HG02970 (cell line): ENCODE measurements at regions not wholly inside any gene's neighbourhood (a gene's known extent, or its start where the extent isn't known, plus 50 kb on each side); places are given as distances from the start of the nearest gene placed in this dataset.
"Not testable (repeated sequence)": the region's sequence is repeated elsewhere in the genome, so short reads cannot be mapped to it uniquely, and the experiment has no call there.

Experiments
- ATAC-seq: cut with Tn5 transposase; IDR thresholded peaks from one replicate; pipeline ENCODE4 v1.9.1; 2021; ENCODE audit warnings: mild to moderate bottlenecking, moderate library complexity, moderate number of reproducible peaks; ENCODE audit not compliant: unreplicated experiment, low FRiP score

- ATAC-seq = not testable (repeated sequence)
Measured at GRCh38 chr5:63732880-63733279, 229.4 kb downstream of the HTR1A start.

DNA sequence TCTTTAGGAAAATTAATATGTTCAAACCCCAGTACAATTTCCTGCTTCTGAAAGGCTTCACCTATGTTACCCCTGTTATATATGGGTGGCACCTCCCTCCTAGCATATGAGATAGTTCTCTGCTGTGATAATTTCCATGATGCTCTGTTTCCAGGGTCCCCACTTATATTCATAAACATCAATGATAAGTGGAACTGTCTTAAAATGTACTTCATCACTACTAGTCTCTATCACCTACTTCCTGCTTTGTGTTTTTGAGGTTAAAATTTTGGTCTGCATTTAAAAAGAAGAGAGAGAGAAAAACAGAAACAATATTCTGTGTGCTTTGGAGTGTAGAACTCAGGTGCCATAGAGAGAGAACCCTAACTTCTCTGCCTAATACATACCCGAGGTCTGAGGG is 234.7 kb downstream of the HTR1A start:
- ATAC-seq = no peak

DNA sequence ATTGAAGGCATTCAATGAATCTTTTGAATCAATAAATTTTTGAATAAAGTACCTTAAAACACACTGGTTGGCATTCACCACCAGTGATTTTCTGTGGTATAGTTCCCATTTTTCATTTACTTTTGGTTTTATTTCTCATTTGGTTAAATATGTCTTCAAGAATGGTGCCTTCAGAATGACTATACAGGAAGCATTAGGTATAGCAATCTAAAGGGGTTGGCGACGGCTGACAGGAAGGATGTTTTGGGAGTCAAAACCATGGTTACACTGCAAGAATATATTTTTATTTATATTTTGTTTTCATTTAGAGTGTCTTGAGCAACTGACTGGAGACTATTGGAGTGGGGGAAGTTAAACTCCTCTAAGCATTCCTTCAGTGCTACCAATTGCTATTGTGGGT is 235.7 kb downstream of the HTR1A start:
- ATAC-seq = no peak

GRCh38 chr5:63719147-63719546 is 243.1 kb downstream of the HTR1A start:
- no peak for ATAC-seq

DNA sequence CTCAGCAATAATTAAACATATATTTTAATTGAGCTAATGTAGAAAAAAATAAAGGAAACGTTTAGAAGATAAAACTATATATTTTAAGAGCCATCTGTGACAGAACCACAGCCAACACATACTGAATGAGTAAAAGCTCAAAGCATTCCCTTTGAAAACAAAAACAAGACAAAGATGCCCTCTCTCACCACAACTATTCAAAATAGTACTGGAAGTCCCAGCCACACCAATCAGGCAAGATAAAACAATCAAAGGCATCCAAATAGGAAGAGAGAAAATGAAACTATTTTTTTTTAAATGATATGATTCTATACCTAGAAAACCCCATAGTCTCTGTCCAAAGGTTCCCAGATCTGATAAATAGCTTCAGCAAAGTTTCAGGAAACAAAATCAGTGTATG is 262.0 kb downstream of the HTR1A start:
- no peak for ATAC-seq

DNA sequence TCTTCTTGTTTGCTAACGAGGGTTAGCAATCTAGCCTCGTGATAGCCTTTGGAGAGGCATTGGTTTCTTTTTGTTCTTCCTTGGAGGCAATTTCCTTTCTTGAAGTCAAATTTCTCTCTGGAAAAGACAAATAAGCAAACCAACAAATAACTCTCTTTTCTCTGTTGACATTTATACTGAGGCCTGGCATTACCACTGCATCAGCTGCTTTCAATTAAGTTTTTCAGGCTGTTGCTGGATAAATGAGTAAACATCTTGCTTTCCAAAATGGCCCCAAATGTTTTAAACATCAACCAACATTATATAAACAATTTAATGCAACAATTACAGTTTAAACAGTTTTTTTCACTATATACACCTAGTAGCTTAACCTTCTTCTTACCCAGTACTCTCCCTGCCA is 264.4 kb downstream of the HTR1A start:
- ATAC-seq = no peak

DNA sequence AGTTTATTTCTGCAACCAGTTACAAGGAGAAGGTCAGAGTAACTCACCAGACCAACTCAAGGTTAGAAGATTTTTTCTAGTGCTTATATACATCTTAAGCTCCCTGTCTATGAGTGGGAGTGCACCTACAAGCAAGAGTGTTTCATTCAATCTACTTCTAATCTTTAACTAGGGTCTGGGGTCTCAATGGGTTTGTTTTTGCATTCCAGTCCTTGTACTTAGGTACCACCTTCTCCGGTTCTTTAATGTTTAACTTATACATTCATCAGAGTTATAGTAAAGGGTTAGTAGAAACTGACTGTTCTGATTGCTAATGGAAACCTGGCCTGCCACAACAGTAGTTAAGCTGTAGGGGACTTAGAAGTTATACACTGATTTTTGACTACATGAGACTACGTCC is 271.7 kb downstream of the HTR1A start:
- ATAC-seq = no peak

DNA sequence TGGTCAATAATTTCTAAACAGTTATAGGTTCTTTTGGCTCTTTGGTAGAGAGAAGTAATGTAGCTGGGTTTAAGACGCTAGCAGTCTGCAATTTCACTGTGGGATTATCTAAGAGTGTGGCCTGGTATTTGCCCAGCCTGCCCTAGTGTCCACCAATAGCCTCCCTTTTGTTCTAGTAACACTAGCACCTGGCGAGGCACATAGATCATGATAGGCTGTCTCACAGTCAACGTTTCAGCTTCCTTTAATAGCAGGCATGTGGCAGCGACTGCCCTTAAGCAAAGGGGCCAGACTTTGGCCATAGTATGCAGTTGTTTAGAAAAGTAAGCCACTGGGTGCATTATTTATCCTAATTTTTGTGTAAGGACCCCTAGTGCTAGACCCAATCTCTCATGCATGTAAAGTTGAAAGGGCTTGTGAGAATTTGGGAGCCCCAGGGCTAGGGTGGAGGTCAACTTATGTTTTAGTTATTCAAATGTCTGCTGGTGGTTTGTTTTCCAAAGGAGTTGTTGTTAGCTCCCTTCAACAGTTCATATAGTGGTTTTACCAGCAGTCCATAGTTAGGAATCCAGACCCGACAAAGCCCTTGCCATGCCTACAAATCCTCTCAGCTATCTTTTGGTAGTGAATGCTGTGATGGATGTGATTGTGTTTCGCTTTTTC is 274.3 kb downstream of the HTR1A start:
- ATAC-seq = no peak

DNA sequence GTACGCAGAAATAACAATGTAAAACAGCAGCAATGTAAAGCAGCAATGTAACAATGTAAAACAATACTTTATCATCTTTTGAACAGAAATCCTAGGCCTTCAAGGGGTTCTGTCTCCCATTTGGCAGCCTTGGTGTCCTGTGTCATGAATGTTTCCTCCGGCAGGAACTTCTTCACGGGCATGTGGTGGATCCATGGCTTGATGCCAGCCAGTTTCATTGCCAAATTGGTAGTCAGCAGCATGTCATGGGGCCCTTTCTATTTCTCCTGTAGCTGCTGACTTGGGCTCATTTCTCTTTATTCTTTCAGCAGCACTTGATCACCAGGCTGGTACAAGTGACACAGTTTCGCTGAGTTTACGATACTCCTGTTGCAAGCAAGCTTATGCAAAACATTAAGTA is 275.3 kb downstream of the HTR1A start:
- ATAC-seq = no peak

DNA sequence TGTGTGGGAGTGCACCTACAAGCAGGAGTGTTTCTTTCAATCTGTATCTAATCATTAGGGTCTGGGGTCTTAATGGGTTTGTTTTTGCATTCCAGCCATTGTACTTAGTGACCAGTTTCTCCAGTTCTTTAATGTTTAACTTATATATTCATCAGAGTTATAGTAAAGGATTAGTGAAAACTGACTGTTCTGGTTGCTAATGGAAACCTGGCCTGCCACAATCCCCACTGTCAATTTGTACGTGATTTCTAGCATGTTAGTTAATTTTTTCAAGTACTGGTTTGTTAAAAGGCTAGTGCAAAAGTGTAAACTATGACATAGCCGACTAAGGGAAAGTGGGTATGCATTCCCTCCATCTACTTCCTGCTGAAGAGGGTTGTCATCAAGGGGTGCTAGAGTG is 276.1 kb downstream of the HTR1A start:
- no peak for ATAC-seq

DNA sequence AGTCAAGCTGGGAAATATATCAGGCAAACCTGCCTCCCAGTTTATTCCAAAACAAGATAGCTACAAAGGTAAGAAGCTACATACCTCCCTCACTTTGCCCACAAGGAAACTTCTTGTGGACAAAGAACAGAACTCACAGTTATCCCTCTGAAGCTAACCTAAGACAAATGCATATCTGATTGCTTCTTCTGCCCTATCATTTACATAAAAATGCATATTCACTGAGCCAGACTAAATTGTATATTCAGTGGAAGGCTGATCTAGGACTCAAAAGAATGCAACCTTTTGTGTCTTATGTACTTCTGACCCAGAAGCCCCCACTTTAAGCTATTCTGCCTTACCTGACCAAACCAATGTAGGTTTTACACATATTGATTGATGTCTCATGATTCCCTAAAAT is 276.8 kb downstream of the HTR1A start:
- ATAC-seq = no peak

DNA sequence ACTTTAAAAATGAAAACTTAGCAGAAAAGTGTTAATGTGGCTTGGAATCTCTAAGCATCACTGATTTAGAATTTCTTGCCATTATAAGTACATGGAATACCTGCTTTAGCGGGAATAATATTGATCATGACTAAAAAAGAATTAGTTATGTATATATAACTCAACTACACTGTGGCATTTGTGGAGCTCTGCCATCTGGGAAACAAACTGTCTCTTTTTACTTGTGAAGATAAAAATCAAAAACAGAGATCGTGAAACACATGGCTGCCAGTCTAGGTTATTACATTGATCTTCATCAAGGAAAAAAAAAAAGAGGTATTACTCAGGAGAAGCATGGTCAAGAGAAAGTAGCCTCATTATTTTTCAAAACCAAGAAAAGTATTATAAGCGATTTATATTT is 287.4 kb downstream of the HTR1A start:
- ATAC-seq = no peak

DNA sequence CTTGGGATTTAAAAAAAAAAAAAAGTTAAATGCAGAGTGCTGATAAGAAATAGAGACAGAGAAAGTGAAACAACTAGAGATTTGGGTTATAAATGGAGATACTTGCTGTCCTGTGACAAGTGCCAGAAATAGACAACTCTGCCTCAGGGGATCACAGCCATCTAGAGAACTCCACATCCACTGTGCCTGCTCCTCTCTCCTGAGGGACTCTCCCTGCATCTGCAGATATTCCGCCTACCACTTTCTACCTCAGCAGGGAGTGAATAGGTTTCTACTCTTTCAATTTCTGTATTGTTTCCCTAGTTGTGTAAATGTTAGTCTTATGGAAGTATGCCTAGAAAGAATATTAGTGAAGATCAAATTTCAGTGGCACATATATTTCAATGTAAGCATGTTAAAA is 307.2 kb downstream of the HTR1A start:
- ATAC-seq = no peak

DNA sequence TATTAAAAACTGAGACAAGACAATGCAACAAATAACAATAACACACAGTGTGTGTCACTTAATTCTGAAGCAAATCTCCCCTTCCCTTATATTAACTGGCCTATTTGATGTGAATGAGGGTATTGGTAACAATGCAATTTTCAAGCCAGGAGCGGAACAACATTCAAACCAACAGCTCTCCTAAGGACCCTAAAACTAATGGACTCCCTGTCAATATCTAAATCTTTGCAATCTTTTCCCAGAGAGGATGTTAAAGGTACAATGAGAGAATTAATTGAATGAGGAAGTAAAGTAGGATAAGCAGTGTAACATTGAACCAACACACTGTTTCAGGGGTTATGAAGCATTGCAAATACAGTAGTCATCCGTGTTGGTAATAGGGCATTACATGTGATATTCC is 311.7 kb downstream of the HTR1A start:
- ATAC-seq = no peak

DNA sequence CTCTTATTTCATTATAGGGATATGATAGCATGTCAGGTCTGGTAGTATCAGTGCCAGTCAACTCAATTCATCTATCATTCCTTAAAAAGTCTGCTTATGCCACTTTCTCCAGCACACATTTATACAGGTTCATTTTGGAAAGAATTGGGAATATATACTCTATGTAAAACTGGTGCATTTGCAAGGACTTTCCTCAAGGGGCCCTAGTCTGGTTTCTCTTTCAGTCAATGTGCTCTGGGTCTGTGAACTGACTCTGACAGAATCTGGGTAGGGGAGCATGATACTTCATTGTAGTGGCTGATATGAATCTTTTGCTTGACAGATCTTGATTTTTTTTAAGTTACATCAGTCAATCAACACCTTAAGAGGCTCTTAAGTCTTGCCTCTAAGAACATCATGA is 313.9 kb downstream of the HTR1A start:
- ATAC-seq = no peak

- no peak for ATAC-seq
Measured at GRCh38 chr5:63629951-63630630, 332.2 kb downstream of the HTR1A start.

- no peak for ATAC-seq
Measured at GRCh38 chr5:63613442-63613841, 348.8 kb downstream of the HTR1A start.

- ATAC-seq = no peak
Measured at GRCh38 chr5:63603996-63604395, 358.2 kb downstream of the HTR1A start.

- ATAC-seq = no peak
Measured at GRCh38 chr5:63602971-63603370, 359.3 kb downstream of the HTR1A start.

GRCh38 chr5:63596254-63596653 is 366.0 kb downstream of the HTR1A start:
- no peak for ATAC-seq

DNA sequence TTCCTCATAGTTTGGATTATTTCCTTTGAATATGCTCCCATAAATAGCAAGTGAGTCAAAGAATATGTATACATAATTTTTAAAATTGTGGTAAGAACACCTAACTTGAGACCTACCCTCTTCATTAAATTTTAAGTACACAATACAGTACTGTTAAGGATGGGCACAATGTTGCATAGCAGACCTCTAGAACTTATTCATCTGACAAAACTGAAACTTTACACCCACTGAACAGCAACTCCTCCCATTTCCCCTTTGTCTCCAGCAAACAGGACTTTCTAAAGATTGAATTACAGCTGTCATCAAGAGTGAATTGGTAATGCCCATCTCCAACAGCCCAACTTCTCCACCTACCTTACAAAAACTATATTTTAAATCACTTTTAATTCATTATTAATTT is 388.9 kb downstream of the HTR1A start:
- ATAC-seq = no peak

DNA sequence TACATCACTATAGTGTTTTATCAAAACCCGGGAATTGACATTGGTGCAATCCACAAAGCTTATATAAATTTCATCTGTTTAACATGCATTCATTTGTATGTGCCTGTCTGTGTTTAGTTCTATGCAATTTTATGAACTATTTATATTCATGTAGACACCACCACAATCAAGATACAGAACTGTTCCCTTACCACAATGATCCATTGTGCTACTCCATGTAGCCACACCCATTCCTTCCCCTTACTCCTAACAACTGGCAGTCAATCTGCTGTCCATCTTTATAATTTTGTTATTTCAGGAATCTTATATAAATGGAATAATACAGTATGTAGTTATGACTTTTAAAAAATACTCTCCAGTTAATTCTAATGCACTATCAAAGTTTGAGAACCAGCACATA is 389.5 kb downstream of the HTR1A start:
- no peak for ATAC-seq
